Renal pelvis (tissue), 1 donor: ENCODE measurements at regions not wholly inside any gene's neighbourhood (a gene's known extent, or its start where the extent isn't known, plus 50 kb on each side); places are given as distances from the start of the nearest gene placed in this dataset.
A peak's percentile ranks its signal among the peaks of the same experiment; 100 is the strongest.
"Not testable (repeated sequence)": the region's sequence is repeated elsewhere in the genome, so short reads cannot be mapped to it uniquely, and the experiment has no call there.

Source experiments
- DNase-seq: peaks from one replicate; pipeline ENCODE4 v3.0.0-alpha.2; 2013

GRCh38 chr10:8617792-8618191 is 563.3 kb downstream of the GATA3 start:
- no peak for DNase-seq

DNA sequence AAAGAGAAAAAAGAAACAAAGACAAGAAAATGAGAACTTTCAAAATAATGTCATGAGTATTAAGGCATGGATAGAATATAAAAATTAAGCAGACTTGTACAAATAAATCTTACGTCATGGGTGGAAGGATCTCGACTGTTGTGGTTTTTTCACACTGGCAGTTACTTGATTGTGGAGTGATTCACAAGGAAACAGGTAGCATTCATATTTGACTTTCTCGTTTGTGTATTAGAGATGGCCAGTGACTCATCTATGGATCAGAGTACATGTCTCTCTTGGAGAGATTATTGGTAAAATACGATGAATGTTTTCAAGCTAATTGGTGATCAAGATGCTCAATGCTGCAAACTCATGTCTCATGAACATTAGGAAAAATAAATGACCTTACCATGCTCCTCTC is 564.3 kb downstream of the GATA3 start:
- no peak for DNase-seq

DNA sequence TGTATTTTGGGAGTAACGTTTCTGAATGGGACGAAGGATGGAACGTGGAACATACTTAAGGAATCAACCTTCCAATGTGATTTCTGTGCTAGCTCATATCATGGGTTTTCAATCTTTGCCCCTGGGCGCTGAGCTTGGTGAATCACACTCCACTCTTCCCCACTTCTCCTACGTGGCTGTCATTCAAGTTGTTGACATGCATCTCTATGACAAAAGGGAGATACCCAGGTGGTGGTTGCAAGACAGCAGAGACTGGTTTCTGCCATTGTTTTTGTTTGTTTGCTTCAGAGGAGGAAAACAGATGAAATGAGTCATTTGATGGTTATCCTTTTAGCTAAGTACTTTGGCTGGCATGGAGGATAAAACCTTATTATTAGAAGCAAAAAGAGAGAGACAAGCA is 573.9 kb downstream of the GATA3 start:
- DNase-seq: no peak

GRCh38 chr10:8633909-8634308 is 579.4 kb downstream of the GATA3 start:
- no peak for DNase-seq

DNA sequence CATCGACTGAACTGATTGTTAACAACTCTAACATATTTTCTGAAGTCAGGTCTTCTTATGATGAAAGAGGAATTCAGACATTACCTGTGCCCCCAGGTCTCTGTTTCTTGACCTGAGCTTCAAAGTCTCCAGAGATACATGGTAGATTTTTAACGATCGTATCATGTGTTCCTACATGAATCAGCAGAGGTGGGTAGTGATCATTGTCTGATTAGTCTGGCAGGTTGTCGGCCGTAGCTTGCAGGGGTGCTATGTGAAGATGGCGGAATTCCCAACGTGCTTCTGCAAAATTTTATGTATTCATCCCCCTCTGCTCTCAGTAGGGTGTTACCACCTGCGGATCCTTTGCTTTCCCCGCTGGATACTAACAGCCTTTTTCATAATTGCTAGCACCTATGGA is 581.9 kb downstream of the GATA3 start:
- no peak for DNase-seq

DNA sequence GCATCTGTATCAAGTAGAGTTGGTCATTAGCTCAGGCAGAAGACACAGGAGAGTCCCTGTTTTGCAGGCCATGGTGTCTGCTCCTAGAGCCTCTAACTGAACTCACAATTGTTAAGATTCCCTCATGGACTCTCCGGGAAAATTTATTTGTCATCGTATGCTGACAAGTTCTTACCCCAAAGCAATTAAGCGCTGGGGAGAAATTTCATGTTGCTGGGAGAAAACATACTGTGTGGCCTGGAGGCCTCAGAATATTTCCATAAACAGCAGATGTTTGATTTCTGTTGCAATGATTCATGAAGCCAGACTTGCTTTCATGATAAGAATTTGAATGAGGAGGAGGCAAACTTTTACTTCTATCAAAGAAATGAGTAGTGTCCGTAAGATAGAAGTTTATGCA is 583.2 kb downstream of the GATA3 start:
- DNase-seq: peak; percentile 52

- no peak for DNase-seq
Measured at GRCh38 chr10:8638088-8638672, 583.7 kb downstream of the GATA3 start.

DNA sequence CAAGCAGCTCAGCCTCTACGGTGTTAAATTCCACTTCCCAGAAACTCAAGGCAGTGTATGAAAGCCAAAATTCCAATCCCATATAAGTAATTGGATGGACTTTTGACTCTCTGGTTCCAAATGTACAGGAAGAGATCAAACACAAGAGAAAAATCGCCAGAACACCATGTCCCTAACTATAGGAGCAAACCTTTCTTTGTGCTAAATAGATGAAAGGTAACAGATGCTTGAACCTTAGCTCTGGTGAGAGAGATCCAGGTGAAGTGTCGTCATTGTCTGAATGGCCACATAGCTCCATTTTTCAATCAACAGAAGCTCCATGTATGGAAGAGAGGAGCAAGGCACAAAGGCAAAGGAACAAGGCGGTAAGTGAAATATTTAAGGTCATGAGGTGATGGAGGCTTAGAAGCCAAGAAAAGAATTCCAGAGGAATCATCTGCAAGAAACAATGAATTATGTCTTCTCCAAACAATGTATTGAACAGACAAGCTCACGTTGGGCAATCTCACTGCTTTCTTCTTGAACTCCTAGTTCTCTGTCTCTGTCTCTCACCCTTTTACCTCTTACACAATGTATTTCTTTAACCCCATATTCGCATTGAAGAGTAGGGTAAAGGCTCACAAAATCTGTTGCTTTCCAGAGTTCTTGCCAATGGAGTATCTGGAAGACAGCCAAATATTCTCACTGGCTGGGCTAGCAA is 585.1 kb downstream of the GATA3 start:
- DNase-seq: no peak

GRCh38 chr10:8640301-8640700 is 585.8 kb downstream of the GATA3 start:
- DNase-seq: no peak

- no peak for DNase-seq
Measured at GRCh38 chr10:8640878-8641277, 586.4 kb downstream of the GATA3 start.

DNA sequence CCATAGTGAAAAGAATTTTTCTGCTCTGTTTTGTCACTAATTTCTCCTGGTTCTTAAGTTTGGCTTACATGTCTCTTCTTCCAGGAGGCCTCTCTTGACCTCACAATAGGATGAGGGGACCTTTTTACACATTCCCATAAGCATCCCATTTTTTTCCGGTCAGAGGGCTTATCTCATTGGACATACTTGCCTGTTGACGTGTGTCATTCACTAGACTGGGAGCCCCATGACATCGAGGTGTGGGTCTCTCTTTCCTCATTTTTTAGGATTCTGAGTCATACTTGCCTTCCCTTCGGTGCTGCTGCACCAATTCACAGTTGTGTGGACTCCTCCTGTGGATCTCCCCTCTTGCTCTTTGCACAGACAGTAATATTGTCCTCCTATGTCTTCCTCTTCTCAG is 601.8 kb downstream of the GATA3 start:
- no peak for DNase-seq

DNA sequence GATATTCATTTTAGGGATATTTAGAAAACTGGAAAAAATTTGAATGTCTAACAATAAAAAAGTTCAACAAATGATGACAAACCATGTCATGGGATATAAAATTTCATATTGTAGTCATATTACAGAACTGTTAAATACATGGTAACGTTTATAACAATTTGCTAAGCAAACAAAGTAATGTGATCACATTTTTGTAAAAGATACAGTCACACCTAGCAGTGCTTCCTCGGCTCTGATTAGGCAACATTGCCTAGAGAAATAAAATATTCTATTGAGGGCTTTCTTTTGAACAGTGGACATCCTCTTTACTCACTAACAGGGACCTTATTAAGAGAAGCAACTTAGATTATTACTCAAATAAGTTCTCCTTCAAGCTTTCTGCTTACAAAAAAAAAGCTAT is 605.5 kb downstream of the GATA3 start:
- no peak for DNase-seq

GRCh38 chr10:8661886-8662285 is 607.4 kb downstream of the GATA3 start:
- peak; percentile 26 for DNase-seq

DNA sequence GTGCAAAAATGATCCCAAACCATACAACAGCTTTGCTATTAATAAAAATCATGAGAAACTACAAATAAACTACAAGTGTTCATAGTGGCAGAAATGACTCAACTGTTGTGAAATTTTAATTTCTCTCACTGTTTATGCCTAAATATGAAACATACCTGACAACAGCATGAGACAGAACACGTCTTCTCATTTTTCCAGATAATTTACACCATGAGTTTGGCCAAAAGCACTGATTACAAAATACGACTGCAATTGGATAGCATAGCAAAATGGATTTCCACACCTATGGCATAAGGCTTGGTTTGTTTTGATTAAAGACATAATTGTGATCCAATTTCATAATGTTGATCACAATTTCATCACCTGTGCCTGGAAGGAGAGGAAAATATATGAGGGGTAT is 608.6 kb downstream of the GATA3 start:
- no peak for DNase-seq

DNA sequence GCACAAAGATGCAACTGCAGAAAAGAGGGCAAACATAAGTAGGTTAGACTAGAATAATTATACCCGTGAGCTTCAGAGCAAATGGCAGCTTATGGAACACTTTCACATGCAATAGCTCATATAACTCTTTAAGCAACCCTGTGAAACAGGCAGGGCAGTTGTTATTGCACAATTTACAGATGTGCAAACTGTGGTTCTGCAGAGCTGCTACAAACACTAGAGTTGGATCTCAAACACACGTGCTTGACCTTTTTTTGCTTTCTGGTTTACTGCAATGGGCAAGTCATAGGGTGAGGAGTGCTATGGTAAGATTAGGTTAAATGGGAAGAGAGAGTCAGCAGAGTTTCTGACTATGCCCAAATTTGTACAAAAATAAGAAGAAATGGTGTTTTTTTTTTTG is 610.8 kb downstream of the GATA3 start:
- no peak for DNase-seq

GRCh38 chr10:8670461-8670860 is 616.0 kb downstream of the GATA3 start:
- DNase-seq: no peak

- no peak for DNase-seq
Measured at GRCh38 chr10:8674230-8674629, 619.7 kb downstream of the GATA3 start.

DNA sequence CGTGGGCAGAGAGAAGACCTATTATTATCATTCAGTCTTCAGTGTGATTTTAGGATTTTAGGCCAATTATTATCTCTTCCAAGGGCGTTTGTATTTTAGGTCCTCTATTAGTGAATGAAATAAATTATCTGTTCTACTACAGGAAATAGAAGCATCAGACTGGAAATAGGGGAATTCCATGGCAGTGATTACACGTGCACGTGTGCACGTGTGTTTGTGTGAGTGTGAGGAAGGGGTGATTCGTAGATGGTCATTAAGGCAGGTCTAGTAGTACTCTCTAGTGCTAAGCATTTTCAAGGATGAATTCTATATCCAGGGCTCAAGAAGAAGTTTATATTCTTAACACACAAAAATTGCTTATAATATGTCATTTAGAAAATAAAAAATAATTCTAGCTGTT is 623.2 kb downstream of the GATA3 start:
- no peak for DNase-seq

DNA sequence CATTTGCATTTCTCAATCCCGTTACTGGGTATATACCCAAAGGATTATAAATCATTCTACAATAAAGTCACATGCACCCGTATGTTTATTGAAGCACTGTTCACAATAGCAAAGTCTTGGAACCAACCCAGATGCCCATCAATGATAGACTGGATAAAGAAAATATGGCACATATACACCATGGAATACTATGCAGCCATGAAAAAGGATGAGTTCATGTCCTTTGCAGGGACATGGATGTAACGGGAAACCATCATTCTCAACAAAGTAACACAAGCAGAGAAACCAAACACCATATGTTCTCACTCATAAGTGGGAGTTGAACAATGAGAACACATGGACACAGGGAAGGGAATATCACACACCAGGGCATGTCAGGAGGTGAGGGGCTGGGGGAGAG is 630.4 kb downstream of the GATA3 start:
- not testable (repeated sequence) for DNase-seq

DNA sequence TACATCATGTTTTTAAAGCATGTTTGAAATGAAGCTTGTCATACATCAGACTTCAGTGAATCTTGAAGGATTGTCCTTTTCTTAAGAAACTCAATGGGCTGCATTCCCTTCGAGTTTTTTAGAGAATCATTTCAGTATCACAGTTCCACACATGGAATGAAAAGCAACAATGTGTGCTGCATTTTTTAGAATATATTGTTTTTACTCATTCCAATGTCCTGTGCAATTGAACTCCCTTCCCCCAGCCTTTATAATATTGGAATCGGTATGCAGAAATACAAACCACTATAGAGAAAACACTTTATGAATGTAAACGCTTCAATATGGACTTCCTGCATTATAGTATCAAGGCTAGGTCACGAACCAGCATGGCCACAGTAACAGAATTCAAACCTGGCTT is 634.4 kb downstream of the GATA3 start:
- no peak for DNase-seq

- DNase-seq: no peak
Measured at GRCh38 chr10:8691498-8692017, 637.1 kb downstream of the GATA3 start.

GRCh38 chr10:8693635-8694034 is 639.1 kb downstream of the GATA3 start:
- DNase-seq: not testable (repeated sequence)

DNA sequence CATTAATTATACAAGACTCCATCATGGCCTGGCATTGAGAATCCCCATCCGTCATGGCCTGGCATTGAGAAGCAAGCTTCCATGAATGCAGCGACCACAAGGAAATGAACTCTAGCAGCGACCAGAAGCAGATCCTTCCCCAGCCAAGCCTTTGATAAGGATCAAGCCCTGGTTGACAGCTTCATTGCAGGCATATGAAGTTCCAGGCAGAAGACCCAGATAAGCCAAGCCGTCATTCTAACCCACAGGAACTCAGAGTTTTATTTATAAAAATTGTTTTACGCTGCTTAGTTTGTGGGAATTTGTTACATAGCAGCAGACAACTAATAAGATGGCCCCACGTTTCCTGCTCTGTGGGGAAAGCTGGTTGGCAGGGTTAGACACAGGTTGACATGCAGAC is 642.3 kb downstream of the GATA3 start:
- no peak for DNase-seq

DNA sequence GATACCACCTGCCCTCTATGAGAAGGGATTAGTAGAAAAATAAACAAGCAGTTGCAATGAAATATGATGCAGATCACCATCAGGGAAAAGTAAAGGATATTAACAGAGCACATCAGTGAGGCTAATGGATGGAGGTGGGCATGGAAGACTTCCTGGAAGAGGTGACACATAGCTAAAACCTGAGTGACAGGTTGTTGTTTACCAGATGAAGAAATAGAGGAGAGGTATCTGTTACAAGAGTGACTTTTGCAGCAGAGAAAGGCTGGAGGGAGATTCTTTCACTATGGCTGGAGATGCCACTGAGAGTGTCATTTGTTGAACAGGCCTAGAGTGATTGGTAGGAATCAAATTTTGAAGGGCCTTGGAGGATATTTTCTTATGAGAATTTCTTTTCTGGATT is 646.2 kb downstream of the GATA3 start:
- DNase-seq: no peak
